Glutamatergic neuron (in vitro differentiated cells): ENCODE measurements at regions not wholly inside any gene's neighbourhood (a gene's known extent, or its start where the extent isn't known, plus 50 kb on each side); places are given as distances from the start of the nearest gene placed in this dataset.
"Not testable (repeated sequence)": the region's sequence is repeated elsewhere in the genome, so short reads cannot be mapped to it uniquely, and the experiment has no call there.

ENCODE experiments used
- DNase-seq: peaks from one replicate; pipeline ENCODE4 v3.0.0; 2022
- H3K27ac Mint-ChIP-seq: one replicate; pipeline ENCODE4 v1.8.0; 2020; ENCODE audit warnings: mild to moderate bottlenecking, mixed read lengths, inconsistent platforms; ENCODE audit not compliant: unreplicated experiment
- H3K27me3 Mint-ChIP-seq: one replicate; pipeline ENCODE4 v1.8.0; 2020; ENCODE audit warnings: mild to moderate bottlenecking, moderate library complexity, mixed read lengths, inconsistent platforms; ENCODE audit not compliant: unreplicated experiment
- H3K36me3 Mint-ChIP-seq: one replicate; pipeline ENCODE4 v1.8.0; 2020; ENCODE audit warnings: mild to moderate bottlenecking, mixed read lengths, inconsistent platforms; ENCODE audit not compliant: unreplicated experiment
- H3K4me1 Mint-ChIP-seq: one replicate; pipeline ENCODE4 v1.8.0; 2020; ENCODE audit warnings: mild to moderate bottlenecking, low read depth, mixed read lengths, inconsistent platforms; ENCODE audit not compliant: unreplicated experiment
- H3K4me3 Mint-ChIP-seq: one replicate; pipeline ENCODE4 v1.8.0; 2020; ENCODE audit warnings: mild to moderate bottlenecking, mixed read lengths, inconsistent platforms; ENCODE audit not compliant: unreplicated experiment
- H3K9me3 Mint-ChIP-seq: one replicate; pipeline ENCODE4 v1.8.0; 2020; ENCODE audit warnings: mild to moderate bottlenecking, moderate library complexity, mixed read lengths, inconsistent platforms; ENCODE audit not compliant: unreplicated experiment
- CTCF ChIP-seq: fragments of 200-600 bp; sonication (generic); IDR thresholded peaks from one replicate; pipeline ENCODE4 v1.5.0; 2021; ENCODE audit not compliant: partially characterized antibody, unreplicated experiment

DNA sequence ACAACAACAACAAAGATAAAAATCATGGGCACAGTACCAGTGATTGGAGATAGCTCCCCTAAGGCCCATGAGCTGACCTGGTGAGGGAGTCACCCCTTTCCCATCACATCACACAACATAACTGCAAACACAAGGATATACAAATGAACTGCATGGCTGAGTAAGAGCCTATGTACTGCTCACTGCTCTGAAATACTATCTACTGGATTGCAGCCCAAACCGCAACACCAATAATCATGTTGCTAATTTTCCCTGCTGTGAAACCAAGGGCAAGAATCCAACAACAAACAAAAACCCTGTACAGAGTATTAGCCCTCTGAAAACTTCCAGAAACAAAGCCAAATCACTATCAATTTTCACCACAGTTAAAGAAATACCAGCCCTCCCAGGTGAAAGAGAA, 1893.2 kb downstream of the PCDH9 start:
- H3K27ac Mint-ChIP-seq = no peak overlapping the region
- DNase-seq = no peak
- no peaks in the 10 kb centered on the region for H3K27me3 Mint-ChIP-seq
- H3K9me3 Mint-ChIP-seq = no peaks in the 10 kb centered on the region
- no peak for TF ChIP-seq CTCF
- no peaks in the 10 kb centered on the region for H3K36me3 Mint-ChIP-seq
- peaks cover 3% of the 10 kb centered on the region for H3K4me1 Mint-ChIP-seq
- no peak overlapping the region for H3K4me3 Mint-ChIP-seq

GRCh38 chr13:65336087-65336749, 1893.9 kb downstream of the PCDH9 start:
- Mint-ChIP-seq H3K4me3 (no peak overlapping the region), H3K27ac (no peak overlapping the region), H3K9me3 (no peaks in the 10 kb centered on the region), H3K36me3 (no peaks in the 10 kb centered on the region), H3K4me1 (peaks cover 3% of the 10 kb centered on the region), H3K27me3 (no peaks in the 10 kb centered on the region)
- TF ChIP-seq CTCF = no peak
- DNase-seq = no peak

DNA sequence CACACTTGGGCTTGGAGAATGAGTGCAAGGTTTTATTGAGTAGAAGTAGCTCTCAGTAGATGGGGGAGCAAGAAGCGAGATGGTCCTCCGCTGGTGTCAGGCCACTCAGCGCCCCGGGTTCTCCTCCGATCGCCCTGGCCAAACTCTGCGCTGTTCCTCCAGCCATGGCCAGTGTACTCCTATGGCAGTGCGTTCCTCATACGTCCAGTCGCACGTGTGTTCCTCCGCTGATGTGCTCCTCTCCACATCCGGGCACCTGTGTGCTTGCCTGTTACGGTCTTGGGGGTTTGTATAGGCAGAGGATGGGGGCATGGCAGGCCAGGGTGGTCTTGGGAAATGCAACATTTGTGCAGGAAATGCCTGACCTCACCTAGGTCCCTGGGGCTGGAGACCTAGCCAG, 1899.4 kb downstream of the PCDH9 start:
- Mint-ChIP-seq H3K27ac (no peak overlapping the region), H3K4me3 (no peak overlapping the region), H3K27me3 (no peaks in the 10 kb centered on the region), H3K4me1 (no peaks in the 10 kb centered on the region), H3K36me3 (no peaks in the 10 kb centered on the region), H3K9me3 (no peaks in the 10 kb centered on the region)
- no peak for DNase-seq
- TF ChIP-seq CTCF = no peak

DNA sequence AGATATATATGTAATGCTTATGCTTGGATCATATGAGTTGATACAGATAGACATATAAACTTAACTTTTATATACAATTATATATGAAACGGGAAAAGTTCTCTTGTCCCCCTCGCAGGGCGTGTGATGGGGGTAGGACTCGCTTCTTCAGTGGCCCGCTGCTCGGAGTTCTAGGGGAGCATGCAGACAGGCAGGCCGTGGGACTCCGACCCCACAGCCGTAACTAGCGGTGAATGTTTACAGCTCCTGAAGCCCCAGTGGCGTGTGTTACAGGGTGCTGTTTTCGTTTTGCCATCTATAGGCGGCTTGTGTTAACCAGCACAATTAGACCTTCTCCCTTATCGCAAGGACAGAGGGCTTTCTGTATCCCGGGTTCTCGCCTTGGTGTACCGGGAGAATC, 1899.8 kb downstream of the PCDH9 start:
- no peaks in the 10 kb centered on the region for H3K4me1 Mint-ChIP-seq
- no peaks in the 10 kb centered on the region for H3K36me3 Mint-ChIP-seq
- H3K4me3 Mint-ChIP-seq = no peak overlapping the region
- H3K27me3 Mint-ChIP-seq = no peaks in the 10 kb centered on the region
- no peak for TF ChIP-seq CTCF
- no peak overlapping the region for H3K27ac Mint-ChIP-seq
- DNase-seq = no peak
- H3K9me3 Mint-ChIP-seq = no peaks in the 10 kb centered on the region

DNA sequence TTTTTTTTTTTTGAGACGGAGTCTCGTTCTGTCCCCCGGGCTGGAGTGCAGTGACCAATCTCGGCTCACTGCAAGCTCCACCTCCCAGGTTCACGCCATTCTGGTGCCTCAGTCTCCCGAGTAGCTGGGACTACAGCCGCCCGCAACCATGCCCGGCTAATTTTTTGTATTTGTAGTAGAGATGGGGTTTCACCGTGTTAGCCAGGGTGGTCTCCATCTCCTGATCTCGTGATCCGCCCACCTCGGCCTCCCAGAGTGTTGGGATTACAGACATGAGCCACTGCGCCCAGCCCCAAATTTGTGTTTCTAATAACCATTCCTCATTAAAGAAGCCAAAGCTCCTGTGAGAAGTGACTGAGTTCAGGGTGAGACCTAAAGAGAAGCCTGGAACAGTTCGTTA, 1906.9 kb downstream of the PCDH9 start:
- not testable (repeated sequence) for H3K4me3 Mint-ChIP-seq, H3K27me3 Mint-ChIP-seq, H3K36me3 Mint-ChIP-seq, H3K9me3 Mint-ChIP-seq, DNase-seq, H3K27ac Mint-ChIP-seq, H3K4me1 Mint-ChIP-seq

- H3K27ac Mint-ChIP-seq, H3K27me3 Mint-ChIP-seq, H3K4me1 Mint-ChIP-seq, H3K36me3 Mint-ChIP-seq, H3K4me3 Mint-ChIP-seq, H3K9me3 Mint-ChIP-seq, DNase-seq: not testable (repeated sequence)
Measured at GRCh38 chr13:65321423-65321822, 1908.7 kb downstream of the PCDH9 start.
